SK-N-MC (cell line): ENCODE measurements at regions not wholly inside any gene's neighbourhood (a gene's known extent, or its start where the extent isn't known, plus 50 kb on each side); places are given as distances from the start of the nearest gene placed in this dataset.

Source experiments
- EZH2 ChIP-seq: fragments of 200-600 bp; sonication (generic); IDR thresholded peaks from one replicate; pipeline ENCODE4 v1.6.1; 2017; ENCODE audit warnings: antibody characterized with exemption
- POLR2AphosphoS5 ChIP-seq: IDR thresholded peaks from 2 replicates; pipeline ENCODE4 v1.6.1; 2012; ENCODE audit warnings: mild to moderate bottlenecking, low read depth, low read length, borderline replicate concordance

- TF ChIP-seq EZH2 (no peak), POLR2AphosphoS5 (no peak)
Observed at GRCh38 chr12:91663744-91664143, 481.1 kb upstream of the DCN start.
